ENCODE measurements at regions not wholly inside any gene's neighbourhood (a gene's known extent, or its start where the extent isn't known, plus 50 kb on each side); places are given as distances from the start of the nearest gene placed in this dataset.

DNA sequence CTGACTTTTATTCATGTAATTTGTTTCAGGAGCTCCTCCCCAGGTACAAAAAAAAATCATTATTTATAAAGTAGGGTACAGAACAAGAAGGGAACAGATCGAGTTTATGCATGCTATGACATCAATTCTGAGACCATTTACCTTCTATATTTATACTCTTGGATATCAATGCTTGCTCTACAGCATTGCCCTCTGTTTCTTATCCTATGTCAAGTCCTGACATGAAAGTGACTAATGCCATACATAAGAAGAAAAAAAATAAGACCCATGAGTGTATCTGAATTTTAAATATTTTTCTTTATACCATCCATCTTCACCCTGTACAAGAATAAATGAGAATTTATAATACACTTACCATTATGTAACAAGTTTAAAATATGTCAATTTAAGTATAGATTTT is 2016.3 kb upstream of the CDH9 start:
- no peaks in the 10 kb centered on the region for H3K36me3 ChIP-seq (ENCODE audit: control insufficient read depth in 3 of 3, insufficient read depth in 3 of 3, low read length in 3 of 3)
- no peak overlapping the region for H3K27ac ChIP-seq (ENCODE audit: low read depth, low read length)
- no peaks in the 10 kb centered on the region for H3K4me1 ChIP-seq (ENCODE audit: control insufficient read depth in 3 of 3, insufficient read depth in 3 of 3, low read length in 3 of 3)
- no peak overlapping the region for H3K9ac ChIP-seq (ENCODE audit: low read depth in 1 of 3, low read length in 3 of 3)
- H3K9me3 ChIP-seq (ENCODE audit: control insufficient read depth in 3 of 3, low read length in 3 of 3): no peaks in the 10 kb centered on the region
- no peak overlapping the region for H3K4me3 ChIP-seq (ENCODE audit: low read length in 3 of 3)
- no peaks in the 10 kb centered on the region for H3K27me3 ChIP-seq (ENCODE audit: control insufficient read depth in 3 of 3, insufficient read depth in 3 of 3, low read length in 3 of 3)

- H3K36me3 ChIP-seq (ENCODE audit: control insufficient read depth in 3 of 3, insufficient read depth in 3 of 3, low read length in 3 of 3): no peaks in the 10 kb centered on the region
- no peaks in the 10 kb centered on the region for H3K4me1 ChIP-seq (ENCODE audit: control insufficient read depth in 3 of 3, insufficient read depth in 3 of 3, low read length in 3 of 3)
- no peak overlapping the region for H3K27ac ChIP-seq (ENCODE audit: low read depth, low read length)
- H3K9ac ChIP-seq (ENCODE audit: low read depth in 1 of 3, low read length in 3 of 3): no peak overlapping the region
- no peaks in the 10 kb centered on the region for H3K27me3 ChIP-seq (ENCODE audit: control insufficient read depth in 3 of 3, insufficient read depth in 3 of 3, low read length in 3 of 3)
- H3K9me3 ChIP-seq (ENCODE audit: control insufficient read depth in 3 of 3, low read length in 3 of 3): no peaks in the 10 kb centered on the region
- H3K4me3 ChIP-seq (ENCODE audit: low read length in 3 of 3): no peak overlapping the region
Observed at GRCh38 chr5:29054282-29054681, 2015.9 kb upstream of the CDH9 start.

- H3K9me3 ChIP-seq (ENCODE audit: control insufficient read depth in 3 of 3, low read length in 3 of 3): no peaks in the 10 kb centered on the region
- H3K4me1 ChIP-seq (ENCODE audit: control insufficient read depth in 3 of 3, insufficient read depth in 3 of 3, low read length in 3 of 3): no peaks in the 10 kb centered on the region
- no peak overlapping the region for H3K9ac ChIP-seq (ENCODE audit: low read depth in 1 of 3, low read length in 3 of 3)
- H3K27ac ChIP-seq (ENCODE audit: low read depth, low read length): no peak overlapping the region
- no peaks in the 10 kb centered on the region for H3K27me3 ChIP-seq (ENCODE audit: control insufficient read depth in 3 of 3, insufficient read depth in 3 of 3, low read length in 3 of 3)
- no peak overlapping the region for H3K4me3 ChIP-seq (ENCODE audit: low read length in 3 of 3)
- no peaks in the 10 kb centered on the region for H3K36me3 ChIP-seq (ENCODE audit: control insufficient read depth in 3 of 3, insufficient read depth in 3 of 3, low read length in 3 of 3)
Observed at GRCh38 chr5:29051509-29051908, 2013.1 kb upstream of the CDH9 start.

DNA sequence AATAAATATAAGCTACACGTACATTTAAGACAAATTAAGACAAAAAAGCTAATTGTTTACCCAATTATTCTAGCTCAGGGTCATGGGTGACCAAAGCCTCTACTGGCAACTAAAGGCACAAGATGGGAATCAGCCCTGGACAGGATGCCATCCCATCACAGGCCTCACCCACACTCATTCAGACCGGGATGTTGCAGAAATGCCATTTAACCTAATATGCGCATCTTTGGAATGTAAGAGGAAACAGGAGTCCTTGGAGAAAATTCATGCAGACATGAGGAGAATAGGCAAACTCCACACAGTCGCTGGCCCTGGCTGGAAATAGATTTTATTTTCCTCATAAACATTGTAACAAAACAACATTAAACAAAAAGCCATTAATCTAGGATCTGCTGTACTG is 2003.8 kb upstream of the CDH9 start:
- H3K9ac ChIP-seq (ENCODE audit: low read depth in 1 of 3, low read length in 3 of 3): no peak overlapping the region
- H3K36me3 ChIP-seq (ENCODE audit: control insufficient read depth in 3 of 3, insufficient read depth in 3 of 3, low read length in 3 of 3): no peaks in the 10 kb centered on the region
- H3K27ac ChIP-seq (ENCODE audit: low read depth, low read length): no peak overlapping the region
- no peaks in the 10 kb centered on the region for H3K4me1 ChIP-seq (ENCODE audit: control insufficient read depth in 3 of 3, insufficient read depth in 3 of 3, low read length in 3 of 3)
- H3K9me3 ChIP-seq (ENCODE audit: control insufficient read depth in 3 of 3, low read length in 3 of 3): peaks cover 0 to 2% (median 0%) of the 10 kb centered on the region in 3 donors
- no peaks in the 10 kb centered on the region for H3K27me3 ChIP-seq (ENCODE audit: control insufficient read depth in 3 of 3, insufficient read depth in 3 of 3, low read length in 3 of 3)
- no peak overlapping the region for H3K4me3 ChIP-seq (ENCODE audit: low read length in 3 of 3)

DNA sequence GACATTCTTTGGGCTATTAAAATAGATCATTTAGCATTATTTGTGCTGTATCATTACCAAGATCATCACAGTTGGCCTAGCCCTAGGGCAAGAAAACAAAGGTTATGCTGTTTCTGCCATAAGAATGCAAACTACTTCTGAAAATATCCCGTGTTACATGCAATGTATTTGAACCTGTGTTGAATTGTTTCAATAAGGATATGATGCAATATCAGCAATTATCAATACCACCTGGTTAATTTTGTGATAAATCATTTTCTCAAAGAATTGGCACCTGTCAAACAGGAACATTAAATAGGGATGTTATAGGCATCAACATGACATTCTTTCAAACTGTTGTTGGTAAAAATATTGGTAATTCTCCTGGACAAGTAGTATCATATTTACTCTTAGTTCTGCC is 2002.0 kb upstream of the CDH9 start:
- Histone ChIP-seq H3K4me3 (ENCODE audit: low read length in 3 of 3) (no peak overlapping the region), H3K27me3 (ENCODE audit: control insufficient read depth in 3 of 3, insufficient read depth in 3 of 3, low read length in 3 of 3) (no peaks in the 10 kb centered on the region), H3K27ac (ENCODE audit: low read depth, low read length) (no peak overlapping the region), H3K9me3 (ENCODE audit: control insufficient read depth in 3 of 3, low read length in 3 of 3) (peaks cover 0 to 2% (median 0%) of the 10 kb centered on the region in 3 donors), H3K36me3 (ENCODE audit: control insufficient read depth in 3 of 3, insufficient read depth in 3 of 3, low read length in 3 of 3) (no peaks in the 10 kb centered on the region), H3K9ac (ENCODE audit: low read depth in 1 of 3, low read length in 3 of 3) (no peak overlapping the region), H3K4me1 (ENCODE audit: control insufficient read depth in 3 of 3, insufficient read depth in 3 of 3, low read length in 3 of 3) (no peaks in the 10 kb centered on the region)

DNA sequence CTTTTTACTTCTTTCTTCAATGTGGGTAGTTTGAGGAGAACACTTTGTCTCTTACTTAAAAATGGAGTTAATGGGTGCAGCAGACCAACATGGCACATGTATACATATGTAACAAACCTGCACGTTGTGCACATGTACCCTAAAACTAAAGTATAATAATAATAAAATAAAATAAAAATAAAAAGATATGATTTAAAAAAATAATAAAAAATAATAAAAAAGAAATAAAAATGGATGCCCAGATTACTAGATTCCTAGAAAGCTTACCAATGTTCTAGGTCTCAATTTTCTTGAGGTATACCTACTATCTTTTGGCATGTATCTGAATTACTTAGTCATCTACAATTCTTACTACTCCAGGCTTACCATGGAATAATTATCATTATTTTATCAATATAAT is 2001.6 kb upstream of the CDH9 start:
- Histone ChIP-seq H3K9me3 (ENCODE audit: control insufficient read depth in 3 of 3, low read length in 3 of 3) (peaks cover 0 to 2% (median 0%) of the 10 kb centered on the region in 3 donors), H3K4me3 (ENCODE audit: low read length in 3 of 3) (no peak overlapping the region), H3K9ac (ENCODE audit: low read depth in 1 of 3, low read length in 3 of 3) (no peak overlapping the region), H3K27ac (ENCODE audit: low read depth, low read length) (no peak overlapping the region), H3K36me3 (ENCODE audit: control insufficient read depth in 3 of 3, insufficient read depth in 3 of 3, low read length in 3 of 3) (no peaks in the 10 kb centered on the region), H3K27me3 (ENCODE audit: control insufficient read depth in 3 of 3, insufficient read depth in 3 of 3, low read length in 3 of 3) (no peaks in the 10 kb centered on the region), H3K4me1 (ENCODE audit: control insufficient read depth in 3 of 3, insufficient read depth in 3 of 3, low read length in 3 of 3) (no peaks in the 10 kb centered on the region)

DNA sequence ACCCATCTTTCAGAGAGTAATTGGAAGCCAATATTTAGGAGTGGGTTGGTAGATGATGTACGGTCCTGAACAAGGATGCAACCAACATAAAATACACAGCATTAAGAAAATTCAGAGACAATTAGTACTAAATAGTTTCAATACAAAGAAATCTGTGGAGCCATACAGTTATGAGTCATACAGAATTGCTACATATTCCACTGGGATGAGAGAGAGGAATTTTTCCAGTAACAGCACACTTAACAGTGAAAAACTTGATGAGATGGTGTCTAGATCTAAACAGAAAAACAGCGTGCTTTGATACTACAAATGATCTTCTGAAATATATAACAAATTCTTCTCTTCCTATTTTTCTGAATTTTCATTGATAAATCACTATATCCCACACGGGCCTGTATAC is 1999.3 kb upstream of the CDH9 start:
- Histone ChIP-seq H3K27me3 (ENCODE audit: control insufficient read depth in 3 of 3, insufficient read depth in 3 of 3, low read length in 3 of 3) (no peaks in the 10 kb centered on the region), H3K9me3 (ENCODE audit: control insufficient read depth in 3 of 3, low read length in 3 of 3) (no peaks in the 10 kb centered on the region), H3K4me3 (ENCODE audit: low read length in 3 of 3) (no peak overlapping the region), H3K9ac (ENCODE audit: low read depth in 1 of 3, low read length in 3 of 3) (no peak overlapping the region), H3K27ac (ENCODE audit: low read depth, low read length) (no peak overlapping the region), H3K4me1 (ENCODE audit: control insufficient read depth in 3 of 3, insufficient read depth in 3 of 3, low read length in 3 of 3) (no peaks in the 10 kb centered on the region), H3K36me3 (ENCODE audit: control insufficient read depth in 3 of 3, insufficient read depth in 3 of 3, low read length in 3 of 3) (no peaks in the 10 kb centered on the region)

GRCh38 chr5:29024052-29024451 is 1985.7 kb upstream of the CDH9 start:
- Histone ChIP-seq H3K4me3 (ENCODE audit: low read length in 3 of 3) (no peak overlapping the region), H3K9me3 (ENCODE audit: control insufficient read depth in 3 of 3, low read length in 3 of 3) (no peaks in the 10 kb centered on the region), H3K36me3 (ENCODE audit: control insufficient read depth in 3 of 3, insufficient read depth in 3 of 3, low read length in 3 of 3) (no peaks in the 10 kb centered on the region), H3K9ac (ENCODE audit: low read depth in 1 of 3, low read length in 3 of 3) (no peak overlapping the region), H3K4me1 (ENCODE audit: control insufficient read depth in 3 of 3, insufficient read depth in 3 of 3, low read length in 3 of 3) (no peaks in the 10 kb centered on the region), H3K27me3 (ENCODE audit: control insufficient read depth in 3 of 3, insufficient read depth in 3 of 3, low read length in 3 of 3) (no peaks in the 10 kb centered on the region), H3K27ac (ENCODE audit: low read depth, low read length) (no peak overlapping the region)

DNA sequence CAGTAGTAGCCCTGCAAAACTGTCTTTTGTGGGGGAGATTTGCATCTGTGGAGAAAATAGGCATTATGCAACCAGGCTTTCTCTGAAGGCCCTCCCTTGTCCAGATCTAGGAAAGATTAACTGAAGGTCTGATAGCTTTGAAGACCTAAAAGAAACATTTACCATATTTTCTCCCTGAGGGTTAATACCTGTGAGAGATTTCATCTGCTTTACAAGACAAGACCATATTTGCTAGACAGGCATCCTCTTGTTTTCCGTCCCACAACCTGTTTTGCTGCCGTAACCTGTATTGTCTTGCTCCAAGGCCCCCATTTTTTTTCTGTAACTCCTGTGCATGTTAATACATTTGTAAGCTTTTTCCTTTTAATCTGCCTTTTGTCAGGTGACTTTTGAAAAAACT is 1985.2 kb upstream of the CDH9 start:
- no peaks in the 10 kb centered on the region for H3K9me3 ChIP-seq (ENCODE audit: control insufficient read depth in 3 of 3, low read length in 3 of 3)
- no peaks in the 10 kb centered on the region for H3K4me1 ChIP-seq (ENCODE audit: control insufficient read depth in 3 of 3, insufficient read depth in 3 of 3, low read length in 3 of 3)
- no peak overlapping the region for H3K4me3 ChIP-seq (ENCODE audit: low read length in 3 of 3)
- no peaks in the 10 kb centered on the region for H3K36me3 ChIP-seq (ENCODE audit: control insufficient read depth in 3 of 3, insufficient read depth in 3 of 3, low read length in 3 of 3)
- H3K9ac ChIP-seq (ENCODE audit: low read depth in 1 of 3, low read length in 3 of 3): no peak overlapping the region
- H3K27me3 ChIP-seq (ENCODE audit: control insufficient read depth in 3 of 3, insufficient read depth in 3 of 3, low read length in 3 of 3): no peaks in the 10 kb centered on the region
- no peak overlapping the region for H3K27ac ChIP-seq (ENCODE audit: low read depth, low read length)

DNA sequence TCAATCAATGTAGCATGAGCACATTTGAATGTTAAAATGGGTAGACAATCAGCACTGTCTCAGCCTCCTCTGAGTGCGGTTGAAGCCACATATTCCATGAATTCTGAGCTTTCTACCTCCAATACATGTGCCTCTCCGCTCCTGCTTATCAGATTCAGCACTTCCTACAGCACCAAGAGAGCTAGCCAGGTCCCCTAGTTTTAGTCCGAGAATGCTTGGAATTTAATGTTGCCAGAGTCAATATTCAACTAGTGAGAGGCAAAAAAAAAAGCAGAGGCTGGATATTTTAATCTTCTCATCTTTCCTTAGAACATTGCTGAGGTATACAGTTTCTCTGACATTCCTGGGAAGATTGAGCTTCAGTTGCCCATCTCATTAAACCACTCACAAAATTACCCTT is 1979.1 kb upstream of the CDH9 start:
- Histone ChIP-seq H3K9me3 (ENCODE audit: control insufficient read depth in 3 of 3, low read length in 3 of 3) (no peaks in the 10 kb centered on the region), H3K36me3 (ENCODE audit: control insufficient read depth in 3 of 3, insufficient read depth in 3 of 3, low read length in 3 of 3) (no peaks in the 10 kb centered on the region), H3K4me1 (ENCODE audit: control insufficient read depth in 3 of 3, insufficient read depth in 3 of 3, low read length in 3 of 3) (no peaks in the 10 kb centered on the region), H3K4me3 (ENCODE audit: low read length in 3 of 3) (no peak overlapping the region), H3K9ac (ENCODE audit: low read depth in 1 of 3, low read length in 3 of 3) (no peak overlapping the region), H3K27ac (ENCODE audit: low read depth, low read length) (no peak overlapping the region), H3K27me3 (ENCODE audit: control insufficient read depth in 3 of 3, insufficient read depth in 3 of 3, low read length in 3 of 3) (no peaks in the 10 kb centered on the region)

GRCh38 chr5:29016067-29016466 is 1977.7 kb upstream of the CDH9 start:
- no peak overlapping the region for H3K4me3 ChIP-seq (ENCODE audit: low read length in 3 of 3)
- no peak overlapping the region for H3K9ac ChIP-seq (ENCODE audit: low read depth in 1 of 3, low read length in 3 of 3)
- H3K27ac ChIP-seq (ENCODE audit: low read depth, low read length): no peak overlapping the region
- no peaks in the 10 kb centered on the region for H3K36me3 ChIP-seq (ENCODE audit: control insufficient read depth in 3 of 3, insufficient read depth in 3 of 3, low read length in 3 of 3)
- no peaks in the 10 kb centered on the region for H3K4me1 ChIP-seq (ENCODE audit: control insufficient read depth in 3 of 3, insufficient read depth in 3 of 3, low read length in 3 of 3)
- H3K27me3 ChIP-seq (ENCODE audit: control insufficient read depth in 3 of 3, insufficient read depth in 3 of 3, low read length in 3 of 3): no peaks in the 10 kb centered on the region
- H3K9me3 ChIP-seq (ENCODE audit: control insufficient read depth in 3 of 3, low read length in 3 of 3): no peaks in the 10 kb centered on the region

Measured in skeletal muscle tissue (tissue), 3 donors.